ENCODE measurements at regions not wholly inside any gene's neighbourhood (a gene's known extent, or its start where the extent isn't known, plus 50 kb on each side); places are given as distances from the start of the nearest gene placed in this dataset.
"Not testable (repeated sequence)": the region's sequence is repeated elsewhere in the genome, so short reads cannot be mapped to it uniquely, and the experiment has no call there.

GRCh38 chr5:2810644-2811043 is 59.2 kb upstream of the IRX2 start:
- Mint-ChIP-seq H3K4me3 (no peak overlapping the region), H3K9me3 (ENCODE audit: insufficient read depth) (no peaks in the 10 kb centered on the region), H3K27me3 (no peaks in the 10 kb centered on the region), H3K27ac (no peak overlapping the region), H3K4me1 (no peaks in the 10 kb centered on the region)
- DNase-seq (no peak), ATAC-seq (ENCODE audit: low read depth) (no peak)
- ChIA-PET CTCF (no interaction called here), POLR2A (no interaction called here)
- no peaks in the 10 kb centered on the region for H3K27me3 ChIP-seq (replicated peaks in 1 of 4; ENCODE audit: control extremely low read depth in 1 of 4, control insufficient read depth in 3 of 4, insufficient read depth in 4 of 4, low read length in 3 of 4)
- intact Hi-C loops (cut with micrococcal nuclease): no loop called here
- no peaks in the 10 kb centered on the region for H3K36me3 ChIP-seq (replicated peaks in 1 of 2; ENCODE audit: control extremely low read depth in 1 of 2, control insufficient read depth in 1 of 2, extremely low read depth in 1 of 2, insufficient read depth in 2 of 2, low read length in 1 of 2)
- no peak overlapping the region for H3K27ac ChIP-seq (ENCODE audit: low read length in 2 of 2)
- no peaks in the 10 kb centered on the region for H3K4me1 ChIP-seq (ENCODE audit: control insufficient read depth in 2 of 2, insufficient read depth in 2 of 2, low read length in 2 of 2)
- no peak overlapping the region for H2AFZ ChIP-seq (ENCODE audit: insufficient read depth, low read depth, low read length, poor library complexity, severe bottlenecking)
- H3K4me2 ChIP-seq (replicated peaks; ENCODE audit: low read depth, low read length, poor library complexity, severe bottlenecking): no peak overlapping the region
- H4K20me1 ChIP-seq (ENCODE audit: control insufficient read depth, insufficient read depth, low read length, poor library complexity, severe bottlenecking): no peaks in the 10 kb centered on the region
- no peak overlapping the region for H3K9ac ChIP-seq (ENCODE audit: low read length)
- TF ChIP-seq CTCF (IDR thresholded peaks at IDR 0.05) (no peak), EZH2 (IDR thresholded peaks at IDR 0.05; ENCODE audit: borderline replicate concordance, insufficient read depth, low read depth, low read length, poor library complexity, severe bottlenecking) (no peak)
- no peak overlapping the region for H3K4me3 ChIP-seq (ENCODE audit: control extremely low read depth in 1 of 5, extremely low read depth in 1 of 5, insufficient read depth in 1 of 5, low read depth in 2 of 5, low read length in 4 of 5)
- no peaks in the 10 kb centered on the region for H3K79me2 ChIP-seq (ENCODE audit: control insufficient read depth, insufficient read depth, low read length)
- whole genome bisulfite sequencing (ENCODE audit: insufficient coverage): no CpG with 5 or more reads among the region's 3 CpGs
- H3K9me3 ChIP-seq (ENCODE audit: control extremely low read depth in 1 of 3, control insufficient read depth in 2 of 3, insufficient read depth in 1 of 3, low read length in 2 of 3): peaks cover 0 to 30% (median 0%) of the 10 kb centered on the region in 3 donors

GRCh38 chr5:2807244-2807643 is 55.8 kb upstream of the IRX2 start:
- POLR2A ChIA-PET: not testable (repeated sequence)

More at GRCh38 chr5:2807244-2807643, 55.8 kb upstream of the IRX2 start:
- H3K36me3 ChIP-seq (replicated peaks in 1 of 2; ENCODE audit: control extremely low read depth in 1 of 2, control insufficient read depth in 1 of 2, extremely low read depth in 1 of 2, insufficient read depth in 2 of 2, low read length in 1 of 2); H3K9me3 Mint-ChIP-seq (ENCODE audit: insufficient read depth); H4K20me1 ChIP-seq (ENCODE audit: control insufficient read depth, insufficient read depth, low read length, poor library complexity, severe bottlenecking); H2AFZ ChIP-seq (ENCODE audit: insufficient read depth, low read depth, low read length, poor library complexity, severe bottlenecking); H3K4me3 ChIP-seq (ENCODE audit: control extremely low read depth in 1 of 5, extremely low read depth in 1 of 5, insufficient read depth in 1 of 5, low read depth in 2 of 5, low read length in 4 of 5); H3K79me2 ChIP-seq (ENCODE audit: control insufficient read depth, insufficient read depth, low read length); H3K4me2 ChIP-seq (replicated peaks; ENCODE audit: low read depth, low read length, poor library complexity, severe bottlenecking); H3K4me3 Mint-ChIP-seq; H3K27me3 ChIP-seq (replicated peaks in 1 of 4; ENCODE audit: control extremely low read depth in 1 of 4, control insufficient read depth in 3 of 4, insufficient read depth in 4 of 4, low read length in 3 of 4); DNase-seq; H3K27ac ChIP-seq (ENCODE audit: low read length in 2 of 2); H3K9ac ChIP-seq (ENCODE audit: low read length); intact Hi-C loops (cut with micrococcal nuclease); CTCF ChIA-PET; H3K27ac Mint-ChIP-seq; ATAC-seq (ENCODE audit: low read depth); H3K4me1 ChIP-seq (ENCODE audit: control insufficient read depth in 2 of 2, insufficient read depth in 2 of 2, low read length in 2 of 2); H3K27me3 Mint-ChIP-seq; H3K4me1 Mint-ChIP-seq: not testable (repeated sequence)
- peaks cover 0 to 28% (median 0%) of the 10 kb centered on the region in 3 donors for H3K9me3 ChIP-seq (ENCODE audit: control extremely low read depth in 1 of 3, control insufficient read depth in 2 of 3, insufficient read depth in 1 of 3, low read length in 2 of 3)
- WGBS (ENCODE audit: insufficient coverage): no CpG with 5 or more reads among the region's 5 CpGs
